SK-N-DZ (cell line): ENCODE measurements at regions not wholly inside any gene's neighbourhood (a gene's known extent, or its start where the extent isn't known, plus 50 kb on each side); places are given as distances from the start of the nearest gene placed in this dataset.
"Not testable (repeated sequence)": the region's sequence is repeated elsewhere in the genome, so short reads cannot be mapped to it uniquely, and the experiment has no call there.

Source experiments
- DNase-seq: peaks from one replicate; pipeline ENCODE4 v3.0.0-alpha.2; 2015; ENCODE audit warnings: low spot score

DNA sequence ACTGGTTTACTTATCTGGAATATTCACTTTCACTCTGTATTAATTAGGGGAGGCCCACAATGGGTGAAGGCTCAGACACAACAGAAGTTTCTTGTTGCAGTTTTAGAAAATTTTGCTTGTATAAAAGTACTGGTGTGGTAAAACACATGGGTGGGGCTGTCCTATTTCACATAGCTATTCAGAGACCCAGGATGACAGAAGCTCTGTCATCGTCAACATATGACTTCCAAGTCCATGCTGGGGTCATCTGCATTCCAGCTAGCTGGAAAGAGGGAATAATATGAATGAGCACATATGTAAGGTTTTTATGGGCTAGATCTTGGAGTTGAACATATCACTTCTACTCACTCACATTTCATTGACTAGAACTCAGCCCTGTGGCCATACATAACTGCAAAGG is 166.4 kb upstream of the KCTD3 start:
- no peak for DNase-seq

DNA sequence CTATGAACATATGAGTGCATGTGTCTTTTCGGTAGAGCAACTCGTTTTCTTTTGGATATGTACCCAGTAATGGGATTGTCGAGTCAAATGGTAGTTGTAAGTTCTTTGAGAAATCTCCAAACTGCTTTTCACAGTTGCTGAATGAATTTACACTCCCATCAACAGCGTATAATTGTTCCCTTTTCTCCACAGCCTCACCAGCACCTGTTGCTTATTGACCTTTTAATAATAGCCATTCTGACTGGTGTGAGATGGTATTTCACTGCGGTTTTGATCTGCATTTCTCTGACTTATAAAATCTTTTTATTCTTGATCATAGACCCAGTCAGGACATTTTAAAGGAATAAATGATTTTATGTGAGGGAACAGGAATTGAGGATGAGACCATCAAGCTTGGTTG is 165.0 kb upstream of the KCTD3 start:
- no peak for DNase-seq

DNA sequence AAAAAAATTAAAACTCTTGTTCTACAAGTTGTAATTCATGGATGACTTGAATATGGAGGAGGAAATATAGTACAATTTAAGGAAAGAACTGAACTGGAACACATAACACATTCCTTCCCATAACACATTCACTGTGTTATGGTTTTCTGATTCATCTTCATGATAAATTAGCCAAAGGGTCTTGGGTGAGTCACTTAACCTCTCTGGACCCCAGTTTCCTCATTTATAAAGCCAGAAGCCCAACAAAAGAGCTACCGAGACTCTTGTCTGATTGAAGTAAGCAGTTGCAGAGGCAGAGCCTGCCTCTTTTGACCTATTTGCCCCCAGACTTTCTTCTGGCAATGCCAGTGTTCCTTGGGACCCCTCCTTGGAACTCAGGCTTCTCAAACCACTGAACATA is 161.9 kb upstream of the KCTD3 start:
- no peak for DNase-seq

DNA sequence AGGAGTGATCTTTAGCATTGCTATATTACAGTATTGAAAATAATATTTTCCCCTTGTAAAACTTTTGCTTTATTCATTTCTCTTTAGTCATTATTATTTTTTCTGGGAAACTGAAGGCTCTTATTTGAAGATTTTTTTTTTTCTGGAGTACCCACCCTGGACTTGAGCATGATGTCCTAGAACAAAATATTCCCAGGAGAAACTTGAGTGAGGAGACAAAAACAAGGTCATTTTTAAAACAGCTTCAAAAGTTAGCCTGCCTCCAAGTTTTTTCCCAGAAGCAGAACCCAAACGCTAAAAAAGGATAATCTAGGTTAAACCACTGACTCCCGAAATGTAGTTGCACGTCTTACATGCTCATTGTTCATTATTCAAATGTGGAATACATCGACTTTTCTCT is 160.2 kb upstream of the KCTD3 start:
- DNase-seq = no peak

DNA sequence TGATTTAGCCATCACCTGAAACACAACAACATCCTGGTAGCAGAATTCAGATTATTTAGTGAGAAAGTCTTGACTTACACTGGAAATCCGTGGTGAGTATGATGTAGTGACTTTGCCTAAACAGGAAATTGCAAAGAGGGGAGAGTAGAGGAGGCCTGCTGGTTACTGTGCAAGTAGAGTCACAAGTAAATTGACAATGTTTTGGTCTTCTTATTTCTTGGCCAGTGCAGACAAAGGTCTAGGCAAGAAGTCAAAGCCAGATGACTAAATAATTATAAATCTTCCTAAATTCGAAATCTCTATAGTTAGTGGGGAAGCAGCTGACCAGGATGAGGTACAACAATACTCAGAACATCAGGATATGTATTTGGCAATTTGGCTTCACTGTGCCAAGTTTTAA is 159.5 kb upstream of the KCTD3 start:
- DNase-seq = no peak

DNA sequence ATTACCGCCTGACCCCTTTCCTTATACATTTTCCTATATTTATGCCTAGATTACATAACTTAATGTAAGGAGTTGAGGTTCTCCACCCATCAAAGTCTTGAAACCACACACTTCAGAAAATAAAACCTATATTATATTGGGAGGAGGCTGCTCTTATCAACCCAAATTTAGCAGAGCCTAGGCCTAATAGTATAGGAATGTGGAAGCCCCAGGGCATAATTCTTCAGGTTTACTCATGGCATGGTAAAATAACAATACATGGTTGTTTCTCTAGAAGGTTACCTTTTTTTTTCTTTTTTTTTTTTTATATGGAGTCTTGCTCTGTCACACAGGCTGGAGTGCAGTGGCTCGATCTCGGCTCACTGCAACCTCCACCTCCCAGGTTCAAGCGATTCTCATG is 157.6 kb upstream of the KCTD3 start:
- DNase-seq = not testable (repeated sequence)

DNA sequence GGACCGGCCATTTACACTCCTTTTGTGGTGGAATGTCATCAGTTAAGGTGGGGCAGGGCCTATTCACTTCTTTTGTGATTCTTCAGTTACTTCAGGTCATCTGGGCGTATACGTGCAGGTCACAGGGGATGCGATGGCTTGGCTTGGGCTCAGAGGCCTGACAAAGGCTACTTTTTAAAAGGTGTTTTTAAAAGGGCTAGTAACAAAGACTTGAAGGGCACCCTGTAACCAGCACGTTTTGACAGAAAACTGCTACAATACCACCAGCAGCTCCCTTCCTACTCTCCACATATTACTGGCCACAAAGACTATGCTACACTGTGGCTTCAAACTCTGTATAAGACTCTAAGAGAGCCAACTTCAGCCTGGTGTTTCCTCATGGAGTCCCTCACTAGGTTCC is 151.6 kb upstream of the KCTD3 start:
- DNase-seq = not testable (repeated sequence)

DNA sequence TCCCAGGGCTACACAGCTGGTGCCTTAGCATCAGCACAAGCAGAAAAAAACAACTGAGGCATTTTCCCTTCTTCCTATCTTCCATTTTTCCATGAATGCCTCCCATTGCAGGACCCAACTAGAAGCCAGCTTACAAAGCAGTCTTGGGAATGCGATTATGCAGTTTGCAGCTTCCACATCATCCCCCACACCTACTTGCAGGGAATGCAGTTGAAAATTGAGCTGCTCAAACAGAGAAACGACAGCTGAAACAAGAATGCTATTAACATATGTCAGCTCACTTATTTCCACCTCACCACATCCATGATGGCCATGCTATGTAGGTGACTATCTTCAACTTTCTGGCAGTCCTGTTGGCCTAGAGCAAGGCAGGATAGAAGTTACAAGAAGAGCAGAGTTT is 150.6 kb upstream of the KCTD3 start:
- no peak for DNase-seq

DNA sequence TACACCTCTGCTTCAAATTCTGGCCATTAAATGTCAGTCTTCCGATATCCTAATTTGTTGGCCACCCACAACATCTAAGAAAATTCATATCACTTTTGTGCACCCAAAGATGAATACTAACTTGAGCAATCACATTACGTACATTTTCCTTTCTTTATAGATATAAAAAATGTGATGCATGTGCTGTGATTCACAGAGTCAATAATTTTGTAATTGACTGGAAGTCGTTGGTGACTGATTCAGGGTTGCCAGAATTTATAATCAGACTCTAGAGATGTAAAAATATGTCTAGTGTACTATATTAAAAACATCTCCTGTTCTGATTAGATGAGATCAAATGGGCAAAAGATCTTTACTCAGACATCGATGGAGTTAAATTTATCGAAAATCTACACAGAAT is 150.0 kb upstream of the KCTD3 start:
- no peak for DNase-seq

DNA sequence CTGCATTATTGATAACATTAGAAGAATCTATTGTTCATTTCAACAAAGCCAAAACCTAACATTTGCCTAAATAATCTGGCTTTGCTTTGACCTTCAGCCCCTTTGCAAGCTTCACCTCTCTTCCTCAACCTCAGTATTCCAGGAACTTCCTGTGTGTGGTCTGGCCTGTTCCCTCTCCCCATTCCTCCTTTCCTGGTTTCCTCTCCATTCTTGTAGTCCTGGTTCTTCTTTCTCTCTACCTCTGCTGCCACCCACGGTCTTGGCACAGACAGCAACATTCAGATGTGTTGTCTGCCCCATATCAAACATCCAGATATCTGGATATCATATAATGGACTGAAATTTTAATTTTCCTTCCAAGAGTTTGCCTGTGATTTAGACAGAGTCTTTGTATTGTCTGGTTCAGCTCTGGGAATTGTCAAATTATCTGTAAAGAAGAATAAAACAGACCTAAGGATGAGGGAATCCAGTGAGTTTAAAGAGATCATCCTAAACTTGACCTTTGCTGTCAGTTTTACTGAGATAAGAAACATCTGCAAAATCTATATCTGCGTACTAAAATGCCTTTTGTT is 148.1 kb upstream of the KCTD3 start:
- peak; percentile 84 for DNase-seq

DNA sequence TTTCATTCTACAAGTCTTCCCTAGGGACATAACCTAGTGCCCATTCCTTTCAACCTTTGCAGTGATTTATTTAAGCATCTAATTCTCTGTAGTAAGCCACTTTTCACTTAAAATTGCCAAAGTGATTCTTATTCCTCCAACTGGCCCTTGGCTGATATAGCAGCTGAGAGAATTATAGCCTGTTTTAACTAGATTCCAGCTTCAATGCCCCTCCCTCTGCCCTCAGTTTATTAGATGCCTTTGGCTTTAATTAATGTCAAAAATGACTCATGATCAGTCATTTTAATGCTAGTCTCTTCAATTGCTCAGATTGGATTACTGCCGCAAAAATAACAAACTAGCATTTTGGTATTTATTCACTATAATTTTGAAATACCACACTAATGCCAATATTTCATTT is 145.4 kb upstream of the KCTD3 start:
- DNase-seq = peak; percentile 30

DNA sequence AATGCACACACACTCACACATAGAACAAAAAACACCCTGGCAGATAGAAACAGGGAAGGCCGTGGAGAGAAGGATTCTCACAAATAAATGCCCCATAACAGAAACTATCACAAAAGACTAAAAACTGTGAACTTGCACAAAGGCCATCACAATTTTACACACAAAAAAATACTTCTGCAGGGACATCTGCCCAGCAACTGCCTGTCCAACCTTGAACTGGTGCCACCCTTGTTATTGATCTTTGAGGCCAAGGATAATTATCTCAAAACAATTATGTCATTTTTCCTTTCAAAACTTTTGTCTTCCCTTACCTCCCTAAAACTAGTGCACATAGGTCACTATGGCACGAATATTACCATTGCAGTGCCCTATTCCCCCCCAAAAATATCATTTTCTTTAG is 143.8 kb upstream of the KCTD3 start:
- no peak for DNase-seq

DNA sequence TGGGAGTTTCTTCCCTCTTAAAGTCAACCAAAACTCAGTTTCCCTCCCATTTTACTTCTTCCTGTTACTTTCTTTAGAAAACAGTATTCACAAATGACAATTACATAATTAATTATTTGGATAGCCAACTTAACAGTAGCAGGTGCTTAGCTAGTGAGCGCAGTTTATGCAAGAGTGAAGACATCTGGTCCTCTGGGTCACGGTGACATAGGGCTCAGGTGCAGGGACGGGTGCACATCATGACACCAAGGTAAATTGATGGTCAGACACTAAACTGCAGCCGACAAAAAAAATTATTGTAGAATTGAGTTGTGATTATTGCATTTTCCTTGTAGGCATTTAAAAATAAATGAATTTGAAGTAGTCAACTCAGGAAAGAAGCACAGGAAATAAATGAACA is 142.0 kb upstream of the KCTD3 start:
- DNase-seq = no peak

DNA sequence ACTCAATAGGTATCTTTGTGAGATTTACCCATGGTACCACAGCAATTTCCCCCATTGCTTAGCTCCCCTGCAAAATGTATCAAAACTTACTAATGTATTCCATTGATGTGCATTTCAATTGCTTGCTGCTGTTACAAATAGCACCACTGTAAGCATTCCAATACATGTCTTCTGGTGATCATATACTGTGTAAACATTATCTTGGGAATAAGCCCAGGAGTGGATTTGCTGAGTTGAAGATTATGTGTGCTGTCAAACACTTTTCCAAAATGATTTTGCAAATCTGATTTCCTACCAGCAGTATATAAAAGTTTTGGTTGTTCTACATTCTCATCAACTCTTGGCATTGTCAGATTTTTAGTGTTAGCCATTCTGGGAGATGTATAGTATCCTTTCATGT is 141.0 kb upstream of the KCTD3 start:
- no peak for DNase-seq

DNA sequence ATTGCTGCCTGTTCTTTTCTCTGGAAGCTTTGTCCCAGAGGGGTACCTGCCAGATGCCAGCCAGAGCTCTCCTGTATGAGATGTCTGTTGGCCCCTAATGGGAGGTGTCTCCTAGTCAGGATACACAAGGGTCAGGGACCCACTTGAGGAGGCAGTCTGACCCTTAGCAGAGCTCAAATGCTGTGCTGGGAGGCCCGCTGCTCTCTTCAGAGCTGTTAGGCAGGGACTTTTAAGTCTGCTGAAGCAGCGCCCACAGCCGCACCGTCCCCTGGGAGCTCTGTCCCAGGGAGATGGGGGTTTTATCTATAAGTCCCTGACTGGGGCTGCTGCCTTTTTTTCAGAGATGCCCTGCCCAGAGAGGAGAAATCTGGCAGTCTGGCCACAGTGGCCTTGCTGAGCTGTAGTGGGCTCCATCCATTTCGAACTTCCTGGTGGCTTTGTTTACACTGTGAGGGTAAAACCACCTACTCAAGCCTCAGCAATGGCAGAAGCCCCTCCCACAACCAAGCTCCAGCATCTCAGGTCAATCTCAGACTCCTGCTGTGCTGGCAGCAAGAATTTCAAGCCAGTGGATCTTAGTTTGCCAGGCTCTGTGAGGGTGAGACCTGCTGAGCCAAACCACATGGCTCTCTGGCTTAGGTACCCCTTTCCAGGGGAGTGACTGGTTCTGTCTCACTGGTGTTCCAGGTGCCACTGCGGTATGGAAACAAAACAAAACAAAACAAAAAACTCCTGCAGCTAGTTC is 134.4 kb upstream of the KCTD3 start:
- not testable (repeated sequence) for DNase-seq

DNA sequence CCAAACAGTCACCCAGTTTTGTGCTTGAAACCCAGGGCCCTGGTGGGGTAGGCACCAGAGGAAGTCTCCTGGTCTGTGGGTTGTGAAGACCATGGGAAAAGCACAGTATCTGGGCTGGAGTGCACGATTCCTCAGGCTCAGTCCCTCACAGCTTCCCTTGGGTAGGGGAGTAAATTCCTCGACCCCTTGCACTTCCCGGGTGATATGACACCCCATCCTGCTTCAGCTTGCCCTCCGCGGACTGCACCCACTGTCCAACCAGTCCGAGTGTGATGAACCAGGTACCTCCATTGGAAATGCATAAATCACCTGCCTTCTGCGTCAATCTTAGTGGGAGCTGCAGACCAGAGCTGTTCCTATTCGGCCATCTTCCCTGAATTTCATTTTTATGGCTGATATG is 133.9 kb upstream of the KCTD3 start:
- DNase-seq = no peak

DNA sequence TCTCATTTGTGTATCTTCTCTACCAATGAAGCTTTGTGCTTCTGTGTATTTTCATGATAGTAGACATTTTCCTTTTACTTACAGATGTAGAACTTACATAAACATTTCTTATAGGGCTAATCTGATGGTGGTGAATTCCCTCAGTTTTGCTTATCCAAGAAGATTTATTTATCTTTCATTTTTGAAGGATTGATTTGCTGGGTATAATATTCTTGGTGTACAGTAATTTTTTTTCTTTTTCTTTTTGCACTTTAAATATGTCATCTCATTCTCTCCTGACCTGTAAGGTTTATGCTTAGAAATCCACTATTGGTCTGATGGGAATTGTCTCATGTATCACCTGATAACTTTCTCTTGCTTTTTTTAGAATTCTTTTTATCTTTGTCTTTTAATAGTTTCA is 127.6 kb upstream of the KCTD3 start:
- no peak for DNase-seq

DNA sequence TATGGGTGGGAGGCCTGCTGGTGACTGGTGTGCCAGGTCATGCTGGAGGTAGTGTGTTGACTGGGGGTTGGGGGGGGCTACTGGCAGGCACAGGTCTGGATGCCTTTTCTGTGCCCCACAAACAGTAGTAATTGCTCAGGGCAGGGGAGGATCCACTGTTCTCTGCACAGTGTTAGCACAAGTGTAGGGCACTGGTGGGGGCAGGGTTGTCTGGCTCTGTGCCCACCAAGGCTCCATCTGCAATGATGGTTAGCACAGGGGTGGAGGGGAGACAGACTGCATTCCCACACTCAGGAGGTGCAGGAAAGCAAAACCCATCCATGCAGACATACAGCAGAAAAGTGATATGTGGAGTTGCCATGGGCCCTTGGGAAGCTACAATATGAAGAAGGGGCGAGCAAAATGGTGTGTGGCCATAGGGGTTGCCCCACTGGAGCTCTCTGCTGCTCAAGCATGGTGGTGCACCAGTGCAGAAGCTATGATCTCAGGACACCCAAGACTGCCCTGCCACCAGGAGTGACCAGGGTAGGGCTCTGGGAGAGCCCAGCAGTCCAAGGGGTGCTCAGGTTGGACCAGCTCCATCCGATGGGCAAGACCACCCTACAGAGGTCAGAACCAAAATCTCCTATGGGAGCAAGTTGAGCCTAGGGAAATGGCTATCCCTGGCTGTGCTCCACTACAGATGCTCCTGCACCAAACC is 122.2 kb upstream of the KCTD3 start:
- no peak for DNase-seq

DNA sequence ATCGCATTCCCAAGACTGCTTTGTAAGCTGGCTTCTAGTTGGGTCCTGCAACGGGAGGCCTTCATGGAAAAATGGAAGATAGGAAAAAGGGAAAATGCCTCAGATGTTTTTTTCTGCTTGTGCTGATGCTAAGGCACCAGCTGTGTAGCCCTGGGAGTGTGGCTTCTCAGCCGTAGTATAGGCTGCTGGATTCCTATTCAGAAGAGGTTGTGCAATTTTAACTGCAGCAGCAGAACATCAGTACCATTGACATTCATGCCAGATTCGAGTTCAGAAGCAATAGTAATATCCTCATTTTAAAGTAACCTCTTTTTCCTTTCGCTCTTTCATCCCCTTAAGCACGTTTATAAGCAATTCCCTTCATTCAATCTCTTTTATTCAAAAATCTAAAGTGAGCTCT is 119.1 kb upstream of the KCTD3 start:
- not testable (repeated sequence) for DNase-seq

DNA sequence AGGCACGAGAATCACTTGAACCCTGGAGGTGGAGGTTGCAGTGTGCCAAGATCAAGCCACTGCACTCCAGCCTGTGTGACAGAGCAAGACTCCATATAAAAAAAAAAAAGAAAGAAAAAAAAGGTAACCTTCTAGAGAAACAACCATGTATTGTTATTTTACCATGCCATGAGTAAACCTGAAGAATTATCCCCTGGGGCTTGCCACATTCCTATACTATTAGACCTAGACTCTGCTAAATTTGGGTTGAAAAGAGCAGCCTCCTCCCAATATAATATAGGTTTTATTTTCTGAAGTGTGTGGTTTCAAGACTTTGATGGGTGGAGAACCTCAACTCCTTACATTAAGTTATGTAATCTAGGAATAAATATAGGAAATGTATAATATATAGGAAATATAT is 118.0 kb upstream of the KCTD3 start:
- DNase-seq = not testable (repeated sequence)

DNA sequence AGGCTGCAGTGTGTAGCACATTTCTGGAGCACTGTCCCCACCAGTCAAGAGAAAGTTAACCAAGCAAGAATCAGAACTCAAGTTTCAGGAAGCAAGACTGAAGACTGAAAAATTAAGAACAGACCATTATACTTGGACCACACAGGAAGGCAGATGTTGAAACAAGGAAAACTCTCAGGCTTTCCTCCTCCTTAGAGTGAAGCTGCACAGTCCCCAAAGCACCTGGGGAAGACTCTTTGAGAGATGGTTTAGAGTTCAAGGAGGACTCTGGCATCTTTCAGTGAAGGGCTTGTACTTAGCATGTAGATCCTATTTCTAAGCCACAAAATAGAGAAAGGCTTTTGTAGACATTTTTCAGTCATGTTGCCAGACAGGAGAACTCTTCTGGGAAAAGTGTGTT is 113.7 kb upstream of the KCTD3 start:
- DNase-seq = no peak

DNA sequence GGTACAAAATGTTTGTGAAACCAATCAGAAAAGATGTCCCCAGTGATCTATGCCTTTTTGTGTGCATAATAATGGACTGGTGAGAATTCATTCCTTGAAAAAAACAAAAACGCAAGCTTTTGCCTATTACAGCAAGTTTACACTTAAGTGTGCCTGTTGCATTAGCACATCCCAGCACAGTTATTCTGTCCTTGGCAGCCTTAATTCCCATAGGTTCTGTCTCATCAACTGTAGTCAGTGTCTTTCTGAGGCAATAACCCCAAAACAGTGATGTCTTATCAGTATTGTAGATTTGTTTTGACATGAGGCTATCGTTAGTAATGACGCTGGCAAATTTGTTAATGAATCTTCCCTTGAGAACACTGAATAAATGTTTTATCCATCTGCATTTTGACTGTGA is 109.9 kb upstream of the KCTD3 start:
- no peak for DNase-seq

DNA sequence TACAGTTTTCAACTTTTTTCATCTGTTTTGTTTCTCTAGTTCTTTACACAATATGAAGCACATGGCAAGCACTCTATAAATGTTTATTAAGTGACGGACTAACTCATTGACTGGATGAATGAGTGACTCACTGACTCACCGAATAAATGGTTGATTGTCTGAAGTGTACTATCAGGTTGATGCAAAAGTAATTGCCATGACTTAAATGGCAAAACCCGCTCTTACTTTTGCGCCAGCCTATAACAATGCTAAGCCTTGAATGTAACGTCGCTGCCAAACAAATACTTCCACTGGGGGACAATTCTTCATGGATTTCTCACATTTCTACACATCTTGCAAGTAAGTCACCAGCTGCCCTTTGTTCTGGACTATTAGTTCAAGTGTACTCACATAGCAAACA is 109.0 kb upstream of the KCTD3 start:
- DNase-seq = no peak
